GM12874 (cell line): ENCODE measurements at regions not wholly inside any gene's neighbourhood (a gene's known extent, or its start where the extent isn't known, plus 50 kb on each side); places are given as distances from the start of the nearest gene placed in this dataset.

Experiments
- TF ChIP-seq, protein P1 (sequence below): IDR thresholded peaks from 2 replicates; pipeline ENCODE4 v1.5.1; 2011; ENCODE audit warnings: low read depth, mild to moderate bottlenecking, control low read depth, low read length, moderate library complexity; ENCODE audit not compliant: insufficient read depth

DNA sequence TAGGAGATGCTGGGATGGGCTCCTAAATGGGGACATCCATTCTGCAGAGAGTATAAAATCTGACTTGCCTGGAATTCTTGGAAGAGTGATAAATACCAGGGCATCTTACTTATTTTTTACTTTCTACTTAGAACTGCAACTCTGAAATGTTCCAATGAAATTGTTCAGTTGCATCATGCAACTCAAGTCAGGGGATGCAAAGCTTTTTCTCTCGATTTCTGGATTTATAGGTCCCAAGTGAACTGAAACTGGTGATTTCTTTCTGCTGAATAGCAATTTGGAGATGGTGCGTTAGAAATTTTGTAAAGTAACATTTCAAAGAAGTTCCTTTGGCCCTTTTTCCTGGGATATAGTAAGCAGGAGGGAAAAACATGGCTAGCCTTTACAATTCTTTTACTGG is 238.4 kb upstream of the CD180 start:
- TF ChIP-seq, protein P1, sequence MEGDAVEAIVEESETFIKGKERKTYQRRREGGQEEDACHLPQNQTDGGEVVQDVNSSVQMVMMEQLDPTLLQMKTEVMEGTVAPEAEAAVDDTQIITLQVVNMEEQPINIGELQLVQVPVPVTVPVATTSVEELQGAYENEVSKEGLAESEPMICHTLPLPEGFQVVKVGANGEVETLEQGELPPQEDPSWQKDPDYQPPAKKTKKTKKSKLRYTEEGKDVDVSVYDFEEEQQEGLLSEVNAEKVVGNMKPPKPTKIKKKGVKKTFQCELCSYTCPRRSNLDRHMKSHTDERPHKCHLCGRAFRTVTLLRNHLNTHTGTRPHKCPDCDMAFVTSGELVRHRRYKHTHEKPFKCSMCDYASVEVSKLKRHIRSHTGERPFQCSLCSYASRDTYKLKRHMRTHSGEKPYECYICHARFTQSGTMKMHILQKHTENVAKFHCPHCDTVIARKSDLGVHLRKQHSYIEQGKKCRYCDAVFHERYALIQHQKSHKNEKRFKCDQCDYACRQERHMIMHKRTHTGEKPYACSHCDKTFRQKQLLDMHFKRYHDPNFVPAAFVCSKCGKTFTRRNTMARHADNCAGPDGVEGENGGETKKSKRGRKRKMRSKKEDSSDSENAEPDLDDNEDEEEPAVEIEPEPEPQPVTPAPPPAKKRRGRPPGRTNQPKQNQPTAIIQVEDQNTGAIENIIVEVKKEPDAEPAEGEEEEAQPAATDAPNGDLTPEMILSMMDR: no peak

DNA sequence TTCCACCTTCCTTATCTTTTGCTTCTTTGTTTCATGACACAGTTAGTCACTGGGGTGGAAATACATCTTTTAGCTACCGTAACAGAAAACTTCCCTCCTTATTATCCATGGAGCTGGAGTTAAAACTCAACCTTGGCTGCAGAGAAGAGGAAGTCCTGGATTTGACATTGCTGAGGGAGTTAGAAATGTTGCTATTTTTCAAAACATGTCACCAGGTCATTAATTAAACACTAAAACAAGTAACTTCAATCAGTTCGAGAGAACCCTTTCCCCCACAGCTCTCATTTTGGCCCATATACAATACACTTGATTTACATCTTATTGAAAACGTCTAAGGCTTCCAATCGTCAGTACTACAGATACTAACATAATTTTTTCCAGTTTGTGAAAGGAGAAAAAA is 237.9 kb upstream of the CD180 start:
- TF ChIP-seq, protein P1: no peak

DNA sequence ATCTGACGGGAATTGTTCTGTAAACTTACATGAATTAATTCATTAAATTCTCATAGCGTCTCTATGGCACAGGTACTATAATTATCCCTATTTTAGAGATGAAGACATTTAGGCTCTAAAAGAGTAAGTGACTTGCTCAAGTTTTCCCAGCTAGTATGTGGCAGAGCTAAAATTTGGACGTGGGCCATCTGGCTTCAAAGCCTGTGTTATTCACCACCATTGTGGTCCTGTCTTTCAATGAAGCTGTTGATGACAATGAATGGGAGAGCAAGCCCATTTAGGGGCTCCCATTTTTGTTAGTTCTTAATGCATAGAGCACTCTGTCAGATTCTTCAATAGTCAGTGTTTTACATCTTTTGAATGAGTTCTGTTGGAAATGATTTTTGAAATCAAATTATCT is 236.0 kb upstream of the CD180 start:
- TF ChIP-seq, protein P1: no peak

DNA sequence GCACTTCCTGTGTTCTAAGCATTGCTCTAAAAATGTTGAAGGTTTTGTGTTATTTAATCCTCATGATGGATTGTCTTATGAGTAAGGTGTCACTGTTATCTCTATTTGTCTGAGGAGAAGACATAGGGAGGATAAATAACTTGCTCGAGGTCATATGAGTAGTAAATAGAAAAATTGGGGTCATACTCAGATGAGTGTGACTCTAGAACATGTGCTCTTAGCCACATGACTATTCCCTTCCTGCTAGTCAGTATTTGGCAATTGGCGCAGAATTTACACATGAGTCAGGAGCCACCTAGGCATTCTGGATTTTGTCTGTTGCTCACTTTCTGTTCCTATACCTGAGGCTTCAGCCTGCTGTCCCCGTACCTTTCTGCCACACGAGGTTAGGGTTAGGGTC is 234.6 kb upstream of the CD180 start:
- TF ChIP-seq, protein P1: no peak

DNA sequence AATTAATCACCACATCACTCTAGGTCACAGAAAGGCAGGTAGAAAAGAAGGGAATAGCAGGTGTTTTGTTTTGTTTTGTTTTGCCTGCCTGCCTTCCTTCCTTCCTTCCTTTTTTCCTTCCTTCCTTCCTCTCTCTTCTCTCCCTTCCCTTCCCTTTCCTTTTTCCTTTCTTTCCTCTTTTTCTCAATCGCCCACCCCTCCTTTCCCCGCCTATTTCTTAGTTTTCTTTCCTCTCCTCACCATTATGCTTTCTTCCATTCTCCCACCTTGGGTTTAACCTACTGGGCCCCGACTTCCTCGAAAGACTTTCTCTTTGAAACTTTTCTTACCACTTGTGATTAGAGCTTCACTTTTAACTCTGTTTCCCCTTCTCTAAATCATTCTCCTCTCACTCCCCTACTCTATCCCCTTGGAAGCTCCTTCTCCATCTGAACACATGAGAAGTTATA is 231.3 kb upstream of the CD180 start:
- TF ChIP-seq, protein P1: no peak

DNA sequence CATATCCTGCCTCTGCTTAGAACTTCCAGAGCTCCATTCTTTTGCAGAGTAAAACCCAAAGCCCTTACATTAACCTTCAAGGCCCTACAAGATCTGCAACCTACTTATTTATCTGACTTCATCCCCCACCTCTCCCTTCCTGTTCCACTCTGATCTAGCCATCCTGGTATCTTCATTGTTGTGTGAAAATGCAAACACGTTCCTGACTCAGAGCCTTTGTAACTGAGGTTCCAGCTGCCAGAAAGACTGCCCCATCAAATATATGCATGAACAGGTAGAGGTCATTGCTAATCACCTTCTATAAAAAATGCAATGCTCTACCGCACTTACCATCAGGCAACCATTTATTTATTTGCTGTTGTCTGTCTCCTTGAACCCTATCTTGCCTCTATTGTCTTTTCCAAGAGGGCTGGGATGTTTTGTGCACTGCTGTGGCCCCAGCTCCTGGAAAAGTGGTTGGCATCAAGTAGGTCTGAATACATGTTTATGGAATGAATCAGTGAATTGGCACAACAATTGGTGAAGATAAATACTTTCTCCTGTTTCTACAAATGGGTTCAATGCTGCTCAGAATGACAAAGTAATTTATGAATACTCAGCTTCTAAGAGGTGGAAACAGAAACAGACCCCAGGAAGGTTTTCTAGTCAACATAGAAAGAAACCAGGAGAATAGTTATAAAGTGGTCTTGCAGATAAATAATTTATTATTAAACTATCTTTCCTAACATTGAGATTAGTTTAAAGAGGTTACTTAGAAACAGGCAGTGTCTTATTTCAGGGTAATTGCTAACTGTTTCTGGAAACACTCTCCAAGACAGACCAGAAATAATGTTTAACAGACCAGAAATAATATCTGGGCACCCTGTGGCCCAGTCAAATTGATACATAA is 230.6 kb upstream of the CD180 start:
- TF ChIP-seq, protein P1: no peak

DNA sequence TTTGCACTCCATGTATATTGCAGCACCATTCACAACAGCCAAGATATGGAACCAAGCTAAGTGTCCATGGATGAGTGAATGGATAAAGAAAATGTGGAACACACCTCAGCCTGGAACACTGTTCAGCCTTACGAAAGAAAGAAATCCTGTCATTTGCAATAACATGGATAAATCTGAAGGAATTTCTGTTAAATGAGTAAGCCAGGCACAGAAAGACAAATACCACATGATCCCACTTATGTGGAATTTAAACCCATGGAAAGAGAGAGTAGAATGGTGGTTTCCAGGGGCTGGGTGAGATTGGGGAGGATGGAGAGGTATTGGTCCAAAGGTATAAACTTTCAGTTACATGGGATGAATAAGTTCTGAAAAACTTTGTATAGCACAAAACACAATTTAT is 228.9 kb upstream of the CD180 start:
- TF ChIP-seq, protein P1: no peak
